Stimulated activated naive CD8-positive, alpha-beta T cell treated with anti-CD3 and anti-CD28 coated beads, Interleukin-15, amount 100 ng/mL, for 72 hours (primary cell): ENCODE measurements at regions not wholly inside any gene's neighbourhood (a gene's known extent, or its start where the extent isn't known, plus 50 kb on each side); places are given as distances from the start of the nearest gene placed in this dataset.

Source experiments
- ATAC-seq: fragments of 150-1000 bp; cut with Tn5 transposase; 2 replicates; pipeline ENCODE4 v1.10.0; 2021; ENCODE audit warnings: mild to moderate bottlenecking, moderate library complexity
- DNase-seq, 2 donors: peaks; one replicate each; pipeline ENCODE4 v3.0.0; 2021 to 2022
- H3K27ac Mint-ChIP-seq, 2 donors: one replicate each; pipeline ENCODE4 v1.8.0; 2022; ENCODE audit warnings: mild to moderate bottlenecking in 2 of 2, mixed read lengths in 2 of 2, moderate library complexity in 2 of 2
- H3K27me3 Mint-ChIP-seq: one replicate; pipeline ENCODE4 v1.8.0; 2022; ENCODE audit warnings: mixed read lengths
- H3K4me1 Mint-ChIP-seq: one replicate; pipeline ENCODE4 v1.8.0; 2022; ENCODE audit warnings: mild to moderate bottlenecking, mixed read lengths
- H3K4me3 Mint-ChIP-seq, 2 donors: one replicate each; pipeline ENCODE4 v1.8.0; 2022; ENCODE audit warnings: mild to moderate bottlenecking in 2 of 2, mixed read lengths in 2 of 2, moderate library complexity in 1 of 2
- H3K9me3 Mint-ChIP-seq, 2 donors: one replicate each; pipeline ENCODE4 v1.8.0; 2022; ENCODE audit warnings: mixed read lengths in 2 of 2

GRCh38 chr12:28051516-28052354 lies 79.2 kb upstream of the PTHLH start:
- Mint-ChIP-seq H3K4me3 (no peak overlapping the region), H3K4me1 (no peaks in the 10 kb centered on the region), H3K27ac (no peak overlapping the region), H3K27me3 (peaks cover 21% of the 10 kb centered on the region), H3K9me3 (peaks cover 2 to 6% of the 10 kb centered on the region in 2 donors)
- ATAC-seq = no peak
- DNase-seq = no peak

DNA sequence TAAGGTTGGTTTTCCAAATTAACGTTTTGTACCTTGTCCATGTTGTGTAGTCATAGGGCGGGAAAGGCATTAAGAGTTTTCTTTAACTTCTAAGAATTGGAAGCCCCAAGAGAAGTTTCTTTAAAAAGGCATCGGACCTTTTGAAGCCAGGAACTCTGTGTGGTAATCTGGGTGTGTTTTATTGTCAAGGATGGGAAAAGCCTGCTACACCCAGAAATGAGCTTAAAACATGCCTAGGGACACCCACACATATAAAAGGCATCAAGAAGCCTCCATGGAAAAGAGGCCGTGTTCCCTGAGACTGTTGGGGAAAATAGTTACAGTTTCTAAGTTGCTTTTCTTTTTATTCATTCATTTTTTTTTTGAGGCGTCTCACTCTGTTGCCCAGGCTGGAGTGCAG lies 81.0 kb upstream of the PTHLH start:
- H3K27ac Mint-ChIP-seq = no peak overlapping the region
- no peaks in the 10 kb centered on the region for H3K4me1 Mint-ChIP-seq
- H3K9me3 Mint-ChIP-seq = no peaks in the 10 kb centered on the region
- peaks cover 19% of the 10 kb centered on the region for H3K27me3 Mint-ChIP-seq
- no peak for DNase-seq
- ATAC-seq = no peak
- H3K4me3 Mint-ChIP-seq = no peak overlapping the region

DNA sequence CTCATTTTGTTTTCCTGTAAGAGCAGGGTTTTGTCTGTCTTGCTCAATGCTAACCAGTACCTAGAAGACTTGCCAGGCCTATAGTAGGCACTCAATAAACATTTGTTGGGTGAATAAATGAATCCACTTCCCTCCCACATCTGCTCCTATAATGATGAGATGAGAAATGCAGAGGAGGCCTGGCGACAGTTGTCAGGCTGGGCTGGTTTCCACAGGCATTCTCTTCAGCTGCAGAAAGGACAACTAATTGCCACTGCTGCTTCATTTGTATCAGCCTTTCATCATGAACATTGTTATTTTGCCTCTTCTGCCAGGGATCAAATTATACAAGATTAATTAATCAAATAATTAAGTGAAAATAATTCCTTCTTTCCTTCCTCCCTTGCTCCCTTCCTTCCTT lies 82.0 kb upstream of the PTHLH start:
- ATAC-seq = no peak
- H3K9me3 Mint-ChIP-seq = no peaks in the 10 kb centered on the region
- H3K27ac Mint-ChIP-seq = peak overlapping the region in 1 of 2 donors; percentile 7
- no peak for DNase-seq
- no peak overlapping the region for H3K4me3 Mint-ChIP-seq
- peaks cover 9% of the 10 kb centered on the region for H3K27me3 Mint-ChIP-seq
- no peaks in the 10 kb centered on the region for H3K4me1 Mint-ChIP-seq

DNA sequence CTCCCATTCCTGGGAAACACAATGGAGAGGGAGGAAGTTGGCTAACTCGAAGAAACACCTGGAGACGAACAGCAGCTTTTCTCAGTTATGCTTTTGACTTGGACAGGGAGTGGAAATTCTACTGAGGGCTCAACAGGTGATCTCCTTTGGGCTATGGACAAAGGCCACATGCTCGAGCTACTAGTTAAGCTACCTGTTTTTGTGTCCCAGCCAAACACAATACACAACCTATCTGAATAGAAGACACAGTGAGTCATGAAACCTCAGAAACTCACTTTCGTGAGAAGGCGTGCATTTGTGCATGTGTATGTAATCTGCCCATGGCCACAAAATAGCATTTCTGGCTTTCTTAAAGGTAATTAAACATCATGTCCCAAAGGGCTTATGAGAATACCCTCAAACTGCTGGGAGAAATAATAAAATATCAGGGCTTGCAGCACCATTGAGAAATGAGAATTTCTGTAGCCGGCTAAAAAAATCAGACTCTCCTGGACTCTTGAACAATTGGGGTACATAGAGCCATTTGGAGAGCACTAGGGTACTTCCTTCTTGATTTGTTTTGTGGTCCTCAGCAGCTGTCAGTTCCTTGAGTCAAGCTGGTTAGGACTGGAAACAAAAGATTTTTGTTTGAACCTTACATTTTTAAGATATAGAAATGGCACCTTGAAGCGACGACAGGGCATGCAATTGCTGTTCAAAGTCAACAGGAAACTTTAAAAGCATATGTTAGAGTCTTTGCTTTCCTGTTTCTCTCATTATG lies 85.5 kb upstream of the PTHLH start:
- DNase-seq (no peak), ATAC-seq (no peak)
- Mint-ChIP-seq H3K4me3 (no peak overlapping the region), H3K9me3 (no peaks in the 10 kb centered on the region), H3K4me1 (no peaks in the 10 kb centered on the region), H3K27me3 (no peaks in the 10 kb centered on the region), H3K27ac (no peak overlapping the region)

- no peak for ATAC-seq
- no peak for DNase-seq
- no peak overlapping the region for H3K4me3 Mint-ChIP-seq
- no peak overlapping the region for H3K27ac Mint-ChIP-seq
- H3K27me3 Mint-ChIP-seq = no peaks in the 10 kb centered on the region
- no peaks in the 10 kb centered on the region for H3K4me1 Mint-ChIP-seq
- no peaks in the 10 kb centered on the region for H3K9me3 Mint-ChIP-seq
These were observed 86.7 kb upstream of the PTHLH start for GRCh38 chr12:28059220-28059619.

DNA sequence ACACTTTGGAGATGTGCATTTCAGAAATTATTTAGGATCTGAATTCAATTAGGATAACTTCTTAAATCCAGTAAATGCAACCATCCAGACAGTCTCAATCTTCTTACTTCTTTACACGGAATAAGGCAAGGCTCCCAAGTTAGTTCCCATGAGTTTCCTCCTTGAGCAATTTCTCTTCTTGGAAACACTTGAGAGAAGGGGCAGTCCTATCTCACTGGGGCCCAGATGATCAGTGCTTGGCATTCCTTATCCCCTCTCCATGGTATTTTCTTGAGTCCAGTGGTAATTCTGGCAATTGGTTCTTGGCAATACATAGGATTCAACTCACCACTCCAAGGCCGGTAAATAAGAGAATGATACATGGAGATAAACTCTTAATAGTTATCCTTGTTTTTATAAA lies 87.1 kb upstream of the PTHLH start:
- no peaks in the 10 kb centered on the region for H3K9me3 Mint-ChIP-seq
- DNase-seq (no peak), ATAC-seq (no peak)
- no peak overlapping the region for H3K4me3 Mint-ChIP-seq
- no peaks in the 10 kb centered on the region for H3K4me1 Mint-ChIP-seq
- H3K27me3 Mint-ChIP-seq = no peaks in the 10 kb centered on the region
- no peak overlapping the region for H3K27ac Mint-ChIP-seq

GRCh38 chr12:28060871-28061270 lies 88.3 kb upstream of the PTHLH start:
- H3K4me1 Mint-ChIP-seq = peaks cover under 1% of the 10 kb centered on the region
- ATAC-seq (no peak), DNase-seq (no peak)
- H3K9me3 Mint-ChIP-seq = no peaks in the 10 kb centered on the region
- H3K27ac Mint-ChIP-seq = no peak overlapping the region
- no peaks in the 10 kb centered on the region for H3K27me3 Mint-ChIP-seq
- no peak overlapping the region for H3K4me3 Mint-ChIP-seq

- Mint-ChIP-seq H3K9me3 (no peaks in the 10 kb centered on the region), H3K27me3 (no peaks in the 10 kb centered on the region), H3K27ac (no peak overlapping the region), H3K4me3 (no peak overlapping the region), H3K4me1 (peaks cover 6% of the 10 kb centered on the region)
- DNase-seq (no peak), ATAC-seq (no peak)
These were observed 90.9 kb upstream of the PTHLH start for GRCh38 chr12:28063355-28063880.

DNA sequence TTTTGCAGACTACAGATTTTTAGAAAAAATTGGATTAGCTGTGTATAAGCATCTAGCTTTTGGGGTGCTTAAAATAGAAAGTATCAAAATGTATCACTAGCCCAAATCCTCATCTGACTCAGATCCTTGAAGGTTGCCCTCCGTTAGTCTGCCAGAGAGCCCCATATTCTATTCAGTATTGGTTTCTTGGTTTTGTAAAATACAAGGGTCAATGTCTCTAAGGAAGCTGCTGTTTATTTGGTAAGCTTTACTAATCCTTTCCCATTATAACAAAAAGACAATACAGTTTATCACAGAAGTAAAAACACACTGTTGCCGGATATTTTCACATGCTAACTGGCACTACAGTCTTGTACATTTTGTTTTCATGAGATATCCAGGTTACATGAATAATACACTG lies 92.8 kb upstream of the PTHLH start:
- H3K4me3 Mint-ChIP-seq = no peak overlapping the region
- H3K9me3 Mint-ChIP-seq = peaks cover 5% of the 10 kb centered on the region in 2 donors
- peak; percentile 86 for ATAC-seq
- DNase-seq = peak in 1 of 2 donors; percentile 9
- H3K4me1 Mint-ChIP-seq = peaks cover 6% of the 10 kb centered on the region
- H3K27me3 Mint-ChIP-seq = no peaks in the 10 kb centered on the region
- H3K27ac Mint-ChIP-seq = no peak overlapping the region

GRCh38 chr12:28065889-28066630 lies 93.5 kb upstream of the PTHLH start:
- Mint-ChIP-seq H3K4me3 (no peak overlapping the region), H3K27me3 (no peaks in the 10 kb centered on the region), H3K4me1 (peaks cover 6% of the 10 kb centered on the region), H3K9me3 (peaks cover 5% of the 10 kb centered on the region in 2 donors), H3K27ac (no peak overlapping the region)
- no peak for DNase-seq
- ATAC-seq = peak; percentile 40

GRCh38 chr12:28066879-28067278 lies 94.3 kb upstream of the PTHLH start:
- H3K27me3 Mint-ChIP-seq = no peaks in the 10 kb centered on the region
- H3K9me3 Mint-ChIP-seq = peaks cover 7 to 9% of the 10 kb centered on the region in 2 donors
- H3K4me3 Mint-ChIP-seq = no peak overlapping the region
- H3K4me1 Mint-ChIP-seq = peaks cover 6% of the 10 kb centered on the region
- DNase-seq = no peak
- peak overlapping the region in 1 of 2 donors; percentile 10 for H3K27ac Mint-ChIP-seq
- no peak for ATAC-seq

DNA sequence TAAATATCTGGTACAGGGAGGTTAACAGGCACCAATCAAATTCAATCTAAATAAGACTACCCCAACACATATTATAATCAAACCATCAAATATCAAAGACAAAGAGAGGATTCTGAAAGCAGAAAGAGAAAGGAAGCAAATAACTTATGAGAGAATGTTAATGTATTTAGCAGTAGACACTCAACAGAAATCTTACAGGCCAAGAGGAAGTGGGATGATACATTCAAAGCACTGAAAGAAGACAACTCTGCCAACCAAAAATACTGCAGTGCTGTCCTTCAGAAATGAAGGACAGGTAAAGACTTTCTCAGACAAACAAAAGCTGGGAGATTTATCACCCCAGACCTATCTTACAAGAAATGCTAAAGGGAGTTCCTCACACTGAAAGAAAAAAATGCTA lies 95.9 kb upstream of the PTHLH start:
- Mint-ChIP-seq H3K4me3 (no peak overlapping the region), H3K4me1 (peaks cover 6% of the 10 kb centered on the region), H3K27ac (no peak overlapping the region), H3K27me3 (no peaks in the 10 kb centered on the region), H3K9me3 (peaks cover 12 to 14% of the 10 kb centered on the region in 2 donors)
- ATAC-seq (no peak), DNase-seq (no peak)

DNA sequence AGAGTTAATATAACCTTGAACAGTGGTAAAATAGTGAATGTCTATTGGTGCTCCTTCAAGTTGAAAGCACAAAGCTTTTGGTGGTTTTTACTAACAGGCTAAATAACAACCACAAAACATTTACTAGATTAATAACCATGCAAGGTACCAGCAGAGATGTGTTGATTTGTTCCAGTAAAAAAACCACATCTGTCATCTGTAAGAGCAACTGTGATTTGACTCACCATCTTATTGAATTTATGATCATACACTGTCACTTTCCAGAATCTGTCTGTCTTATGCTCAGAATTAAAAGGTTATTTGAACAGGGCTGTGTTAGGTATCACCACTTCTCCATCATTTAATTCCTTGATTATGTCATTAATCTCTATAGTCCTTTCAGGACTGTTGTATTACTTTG lies 107.0 kb upstream of the PTHLH start:
- no peak for DNase-seq
- H3K27me3 Mint-ChIP-seq = peaks cover 20% of the 10 kb centered on the region
- ATAC-seq = peak; percentile 83
- H3K4me1 Mint-ChIP-seq = no peaks in the 10 kb centered on the region
- no peak overlapping the region for H3K27ac Mint-ChIP-seq
- H3K9me3 Mint-ChIP-seq = no peaks in the 10 kb centered on the region
- H3K4me3 Mint-ChIP-seq = no peak overlapping the region

GRCh38 chr12:28082096-28082495 lies 108.2 kb upstream of the CCDC91 start:
- Mint-ChIP-seq H3K27me3 (peaks cover 36% of the 10 kb centered on the region), H3K27ac (no peak overlapping the region), H3K9me3 (no peaks in the 10 kb centered on the region), H3K4me3 (no peak overlapping the region), H3K4me1 (peaks cover 13% of the 10 kb centered on the region)
- ATAC-seq (no peak), DNase-seq (no peak)

DNA sequence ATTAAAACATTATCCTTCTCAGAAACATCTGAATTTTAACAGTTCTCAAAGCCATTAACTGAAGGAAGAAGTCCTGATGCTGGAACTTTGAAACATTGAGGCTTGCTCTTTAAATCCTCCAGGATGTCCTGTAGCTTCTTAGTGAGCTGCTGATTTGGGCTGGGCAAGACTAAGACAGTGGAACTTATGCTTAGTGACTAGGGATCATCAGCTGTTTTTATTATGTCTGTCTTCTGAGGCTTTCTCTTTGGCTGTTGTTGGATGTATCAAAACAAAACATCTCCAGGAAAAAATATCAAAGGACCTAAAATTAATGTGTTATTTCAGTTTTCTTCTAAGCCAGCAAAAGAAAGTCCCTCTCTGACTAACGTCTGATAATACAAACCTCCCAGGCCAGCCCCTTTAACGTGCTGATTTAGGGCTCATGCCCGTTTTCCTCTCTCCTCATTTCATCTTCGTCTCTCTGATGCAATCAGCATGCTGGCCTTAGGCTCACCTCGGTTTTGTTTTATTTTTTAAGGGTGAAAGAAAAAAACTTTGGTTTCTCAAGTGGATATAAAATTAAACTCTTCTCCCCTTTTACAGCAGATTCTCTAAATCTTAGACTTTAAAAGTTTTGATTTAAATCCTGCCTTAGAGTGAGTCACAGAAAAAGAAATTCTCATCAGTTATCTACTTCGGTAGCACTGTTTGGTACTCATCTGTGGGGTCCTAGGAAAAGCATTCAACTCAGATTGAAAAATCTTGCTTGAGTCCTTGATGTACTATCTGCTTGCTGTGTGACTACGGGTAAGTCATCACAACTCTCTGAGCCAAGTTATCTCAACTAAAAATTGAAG lies 106.2 kb upstream of the CCDC91 start:
- DNase-seq (no peak), ATAC-seq (no peak)
- no peak overlapping the region for H3K27ac Mint-ChIP-seq
- peaks cover 13% of the 10 kb centered on the region for H3K4me1 Mint-ChIP-seq
- H3K9me3 Mint-ChIP-seq = no peaks in the 10 kb centered on the region
- no peak overlapping the region for H3K4me3 Mint-ChIP-seq
- peaks cover 36% of the 10 kb centered on the region for H3K27me3 Mint-ChIP-seq
